ENCODE measurements at regions not wholly inside any gene's neighbourhood (a gene's known extent, or its start where the extent isn't known, plus 50 kb on each side); places are given as distances from the start of the nearest gene placed in this dataset.

DNA sequence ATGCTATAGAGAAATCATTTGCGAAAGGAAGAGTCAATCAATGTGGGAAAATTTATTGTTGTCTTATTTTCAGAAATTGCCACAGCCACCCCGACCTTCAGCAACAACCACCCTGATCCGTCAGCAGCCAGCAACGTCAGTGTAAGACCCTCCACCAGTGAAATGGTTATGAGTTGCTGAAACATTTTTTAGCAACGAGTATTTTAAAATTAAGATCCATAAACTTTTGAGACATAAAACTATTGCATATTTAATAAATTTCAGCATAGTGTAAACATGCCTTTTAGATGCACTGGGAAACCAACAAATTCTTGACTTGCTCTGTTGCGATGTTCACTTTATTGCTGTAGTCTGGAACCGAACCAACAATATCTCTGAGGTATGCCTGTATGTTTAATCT is 887.9 kb downstream of the DCDC2C start (continued):
- TF ChIP-seq, protein P1, sequence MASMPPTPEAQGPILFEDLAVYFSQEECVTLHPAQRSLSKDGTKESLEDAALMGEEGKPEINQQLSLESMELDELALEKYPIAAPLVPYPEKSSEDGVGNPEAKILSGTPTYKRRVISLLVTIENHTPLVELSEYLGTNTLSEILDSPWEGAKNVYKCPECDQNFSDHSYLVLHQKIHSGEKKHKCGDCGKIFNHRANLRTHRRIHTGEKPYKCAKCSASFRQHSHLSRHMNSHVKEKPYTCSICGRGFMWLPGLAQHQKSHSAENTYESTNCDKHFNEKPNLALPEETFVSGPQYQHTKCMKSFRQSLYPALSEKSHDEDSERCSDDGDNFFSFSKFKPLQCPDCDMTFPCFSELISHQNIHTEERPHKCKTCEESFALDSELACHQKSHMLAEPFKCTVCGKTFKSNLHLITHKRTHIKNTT (CRISPR knock-in tag; IDR thresholded peaks at IDR 0.05): no peak
- TF ChIP-seq ZNF552 (CRISPR knock-in tag; IDR thresholded peaks at IDR 0.05; ENCODE audit: borderline replicate concordance) (no peak), ZNF672 (CRISPR knock-in tag; IDR thresholded peaks at IDR 0.05) (no peak)
- TF ChIP-seq, protein P2, sequence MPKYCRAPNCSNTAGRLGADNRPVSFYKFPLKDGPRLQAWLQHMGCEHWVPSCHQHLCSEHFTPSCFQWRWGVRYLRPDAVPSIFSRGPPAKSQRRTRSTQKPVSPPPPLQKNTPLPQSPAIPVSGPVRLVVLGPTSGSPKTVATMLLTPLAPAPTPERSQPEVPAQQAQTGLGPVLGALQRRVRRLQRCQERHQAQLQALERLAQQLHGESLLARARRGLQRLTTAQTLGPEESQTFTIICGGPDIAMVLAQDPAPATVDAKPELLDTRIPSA (CRISPR knock-in tag; IDR thresholded peaks at IDR 0.05; ENCODE audit: borderline replicate concordance): no peak
- TF ChIP-seq, protein P3, sequence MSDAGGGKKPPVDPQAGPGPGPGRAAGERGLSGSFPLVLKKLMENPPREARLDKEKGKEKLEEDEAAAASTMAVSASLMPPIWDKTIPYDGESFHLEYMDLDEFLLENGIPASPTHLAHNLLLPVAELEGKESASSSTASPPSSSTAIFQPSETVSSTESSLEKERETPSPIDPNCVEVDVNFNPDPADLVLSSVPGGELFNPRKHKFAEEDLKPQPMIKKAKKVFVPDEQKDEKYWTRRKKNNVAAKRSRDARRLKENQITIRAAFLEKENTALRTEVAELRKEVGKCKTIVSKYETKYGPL (CRISPR knock-in tag; IDR thresholded peaks at IDR 0.05): no peak

DNA sequence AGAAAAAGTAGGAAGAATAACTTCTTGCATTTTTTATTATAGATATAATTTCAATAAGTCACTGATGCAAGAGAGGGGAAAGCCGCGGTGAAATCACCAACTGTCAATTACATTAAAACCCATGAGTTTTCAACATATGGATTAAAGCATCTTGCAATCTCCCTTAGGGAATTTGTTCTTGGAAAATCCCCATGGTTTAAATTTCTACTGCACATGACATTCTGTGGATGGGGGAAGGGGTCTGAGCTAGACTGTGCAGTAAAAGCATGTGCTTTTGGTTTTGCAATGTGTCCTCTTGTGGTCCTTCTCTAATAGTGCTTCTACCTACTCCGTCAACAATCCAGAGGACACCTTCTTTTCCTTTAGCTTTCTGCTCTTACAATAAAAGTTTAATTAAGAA is 894.0 kb downstream of the DCDC2C start:
- FAIRE-seq (no peak), DNase-seq (ENCODE audit: low spot score) (no peak), ATAC-seq (no peak)
- Histone ChIP-seq H3K27ac (ENCODE audit: extremely low read length, insufficient read depth, low read length) (no peak overlapping the region), H3K79me2 (ENCODE audit: insufficient read depth, low read length) (no peaks in the 10 kb centered on the region), H3K27me3 (ENCODE audit: control insufficient read depth in 1 of 2, insufficient read depth in 2 of 2, low read length in 2 of 2) (no peaks in the 10 kb centered on the region), H3K4me3 (replicated peaks in 1 of 3; ENCODE audit: insufficient read depth in 1 of 3, low read depth in 2 of 3, low read length in 3 of 3) (no peak overlapping the region), H3K9me3 (ENCODE audit: low read length) (peaks cover 89% of the 10 kb centered on the region), H3K4me2 (ENCODE audit: low read depth, low read length) (no peak overlapping the region), H2AFZ (ENCODE audit: low read length) (no peak overlapping the region), H3K36me3 (replicated peaks in 1 of 2; ENCODE audit: control insufficient read depth in 1 of 2, insufficient read depth in 2 of 2, low read length in 2 of 2) (no peaks in the 10 kb centered on the region), H3K4me1 (ENCODE audit: insufficient read depth, low read length) (no peaks in the 10 kb centered on the region), H3K9ac (ENCODE audit: insufficient read depth, low read depth, low read length) (no peak overlapping the region), H4K20me1 (ENCODE audit: insufficient read depth, low read length) (no peaks in the 10 kb centered on the region)
- in situ Hi-C loops (cut with HindIII; ENCODE audit: extremely low pct_ligation_motif_present, low pct_unique_long_range_greater_than_20kb): no loop called here
- 67% methylated on average over 3 of the region's 3 CpGs for WGBS (ENCODE audit: low lambda C conversion rate)
- intact Hi-C loops (cut with micrococcal nuclease; ENCODE audit: unreplicated experiment): no loop called here
- no TSS peak for BruUV-seq (replicated peaks)
- POLR2A ChIA-PET: no interaction called here
- CTCF ChIA-PET (ENCODE audit: low intra/inter-chr PET ratio, low total read pairs): no interaction called here
- TF ChIP-seq KLF6 (CRISPR knock-in tag; IDR thresholded peaks at IDR 0.05) (no peak), KLF9 (CRISPR knock-in tag; IDR thresholded peaks at IDR 0.05; ENCODE audit: low read depth) (no peak), RFX1 (IDR thresholded peaks at IDR 0.05) (no peak), ZFAT (CRISPR knock-in tag; conservative IDR thresholded peaks at IDR 0.05) (no peak), RORA (CRISPR knock-in tag; IDR thresholded peaks at IDR 0.05) (no peak), MTA3 (CRISPR knock-in tag; IDR thresholded peaks at IDR 0.05) (no peak), ZFP41 (CRISPR knock-in tag; IDR thresholded peaks at IDR 0.05; ENCODE audit: borderline replicate concordance) (no peak), BRCA1 (CRISPR knock-in tag; IDR thresholded peaks at IDR 0.05) (no peak)
- TF ChIP-seq, protein P4, sequence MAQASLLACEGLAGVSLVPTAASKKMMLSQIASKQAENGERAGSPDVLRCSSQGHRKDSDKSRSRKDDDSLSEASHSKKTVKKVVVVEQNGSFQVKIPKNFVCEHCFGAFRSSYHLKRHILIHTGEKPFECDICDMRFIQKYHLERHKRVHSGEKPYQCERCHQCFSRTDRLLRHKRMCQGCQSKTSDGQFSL (CRISPR knock-in tag; IDR thresholded peaks at IDR 0.05): no peak
- TF ChIP-seq, protein P5, sequence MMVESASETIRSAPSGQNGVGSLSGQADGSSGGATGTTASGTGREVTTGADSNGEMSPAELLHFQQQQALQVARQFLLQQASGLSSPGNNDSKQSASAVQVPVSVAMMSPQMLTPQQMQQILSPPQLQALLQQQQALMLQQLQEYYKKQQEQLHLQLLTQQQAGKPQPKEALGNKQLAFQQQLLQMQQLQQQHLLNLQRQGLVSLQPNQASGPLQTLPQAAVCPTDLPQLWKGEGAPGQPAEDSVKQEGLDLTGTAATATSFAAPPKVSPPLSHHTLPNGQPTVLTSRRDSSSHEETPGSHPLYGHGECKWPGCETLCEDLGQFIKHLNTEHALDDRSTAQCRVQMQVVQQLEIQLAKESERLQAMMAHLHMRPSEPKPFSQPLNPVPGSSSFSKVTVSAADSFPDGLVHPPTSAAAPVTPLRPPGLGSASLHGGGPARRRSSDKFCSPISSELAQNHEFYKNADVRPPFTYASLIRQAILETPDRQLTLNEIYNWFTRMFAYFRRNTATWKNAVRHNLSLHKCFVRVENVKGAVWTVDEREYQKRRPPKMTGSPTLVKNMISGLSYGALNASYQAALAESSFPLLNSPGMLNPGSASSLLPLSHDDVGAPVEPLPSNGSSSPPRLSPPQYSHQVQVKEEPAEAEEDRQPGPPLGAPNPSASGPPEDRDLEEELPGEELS (CRISPR knock-in tag; IDR thresholded peaks at IDR 0.05): no peak
